IMR-90 (cell line): ENCODE measurements at regions not wholly inside any gene's neighbourhood (a gene's known extent, or its start where the extent isn't known, plus 50 kb on each side); places are given as distances from the start of the nearest gene placed in this dataset.

ENCODE experiments used
- BHLHE40 ChIP-seq: fragments of 150-350 bp; IDR thresholded peaks from 2 replicates; pipeline ENCODE4 v1.6.1; 2016; ENCODE audit warnings: mild to moderate bottlenecking, low read depth, low read length
- CEBPB ChIP-seq: IDR thresholded peaks from 2 replicates; pipeline ENCODE4 v1.6.1; 2012; ENCODE audit warnings: low read depth, low read length, improper control_type of control experiment
- CHD1 ChIP-seq: IDR thresholded peaks from 2 replicates; pipeline ENCODE4 v1.6.1; 2012; ENCODE audit warnings: low read depth, low read length, improper control_type of control experiment
- FOS ChIP-seq: fragments of 150-350 bp; IDR thresholded peaks from 2 replicates; pipeline ENCODE4 v1.6.1; 2016; ENCODE audit warnings: low read depth, low read length
- MAFK ChIP-seq: IDR thresholded peaks from 2 replicates; pipeline ENCODE4 v1.6.1; 2012; ENCODE audit warnings: low read depth, low read length, improper control_type of control experiment
- MXI1 ChIP-seq: IDR thresholded peaks from 2 replicates; pipeline ENCODE4 v1.6.1; 2012; ENCODE audit warnings: low read depth, mild to moderate bottlenecking, low read length, moderate library complexity, borderline replicate concordance
- POLR2A ChIP-seq: IDR thresholded peaks from 2 replicates; pipeline ENCODE4 v1.6.1; 2012; ENCODE audit warnings: mild to moderate bottlenecking, low read depth, low read length
- RAD21 ChIP-seq: IDR thresholded peaks from 2 replicates; pipeline ENCODE4 v1.6.1; 2012; ENCODE audit warnings: low read length, improper control_type of control experiment
- RCOR1 ChIP-seq: IDR thresholded peaks from 2 replicates; pipeline ENCODE4 v1.6.1; 2012; ENCODE audit warnings: mild to moderate bottlenecking, low read length, improper control_type of control experiment; ENCODE audit not compliant: insufficient replicate concordance
- TF ChIP-seq, protein P1 (sequence below): conservative IDR thresholded peaks from 2 replicates; pipeline ENCODE4 v1.5.1; 2012; ENCODE audit warnings: mild to moderate bottlenecking, low read depth, low read length, improper control_type of control experiment
- TF ChIP-seq, protein P2 (sequence below): fragments of 150-350 bp; IDR thresholded peaks from 2 replicates; pipeline ENCODE4 v1.6.1; 2016; ENCODE audit warnings: low read depth, mild to moderate bottlenecking, low read length, moderate library complexity, borderline replicate concordance
- TF ChIP-seq, protein P3 (sequence below): fragments of 150-350 bp; IDR thresholded peaks from 2 replicates; pipeline ENCODE4 v1.6.1; 2017; ENCODE audit warnings: mild to moderate bottlenecking, antibody characterized with exemption, low read length, low read depth

DNA sequence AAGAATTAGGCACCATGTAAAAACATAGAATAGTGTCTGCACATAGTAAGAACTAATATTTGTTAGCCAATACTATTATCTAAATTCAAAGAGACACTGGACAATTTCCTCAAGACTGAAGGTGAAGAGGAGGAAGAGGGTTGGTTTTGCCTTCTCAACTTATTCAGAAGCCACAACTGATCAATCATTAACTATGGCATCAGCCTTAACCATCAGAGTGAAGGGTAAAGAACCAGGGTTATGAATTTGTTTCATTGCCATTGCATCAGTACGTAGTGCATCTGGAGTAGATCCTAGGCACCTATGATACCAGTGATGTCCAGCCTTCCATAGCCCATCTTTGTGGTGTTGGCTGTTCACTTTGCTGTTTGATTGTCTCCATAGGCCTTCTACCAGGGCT is 421.7 kb upstream of the DEPDC1 start:
- TF ChIP-seq CEBPB: no peak
- no peak for TF ChIP-seq BHLHE40
- TF ChIP-seq POLR2A: no peak
- TF ChIP-seq, protein P1, sequence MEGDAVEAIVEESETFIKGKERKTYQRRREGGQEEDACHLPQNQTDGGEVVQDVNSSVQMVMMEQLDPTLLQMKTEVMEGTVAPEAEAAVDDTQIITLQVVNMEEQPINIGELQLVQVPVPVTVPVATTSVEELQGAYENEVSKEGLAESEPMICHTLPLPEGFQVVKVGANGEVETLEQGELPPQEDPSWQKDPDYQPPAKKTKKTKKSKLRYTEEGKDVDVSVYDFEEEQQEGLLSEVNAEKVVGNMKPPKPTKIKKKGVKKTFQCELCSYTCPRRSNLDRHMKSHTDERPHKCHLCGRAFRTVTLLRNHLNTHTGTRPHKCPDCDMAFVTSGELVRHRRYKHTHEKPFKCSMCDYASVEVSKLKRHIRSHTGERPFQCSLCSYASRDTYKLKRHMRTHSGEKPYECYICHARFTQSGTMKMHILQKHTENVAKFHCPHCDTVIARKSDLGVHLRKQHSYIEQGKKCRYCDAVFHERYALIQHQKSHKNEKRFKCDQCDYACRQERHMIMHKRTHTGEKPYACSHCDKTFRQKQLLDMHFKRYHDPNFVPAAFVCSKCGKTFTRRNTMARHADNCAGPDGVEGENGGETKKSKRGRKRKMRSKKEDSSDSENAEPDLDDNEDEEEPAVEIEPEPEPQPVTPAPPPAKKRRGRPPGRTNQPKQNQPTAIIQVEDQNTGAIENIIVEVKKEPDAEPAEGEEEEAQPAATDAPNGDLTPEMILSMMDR: no peak
- no peak for TF ChIP-seq CHD1
- TF ChIP-seq FOS: no peak
- no peak for TF ChIP-seq MXI1
- no peak for TF ChIP-seq MAFK
- TF ChIP-seq, protein P2, sequence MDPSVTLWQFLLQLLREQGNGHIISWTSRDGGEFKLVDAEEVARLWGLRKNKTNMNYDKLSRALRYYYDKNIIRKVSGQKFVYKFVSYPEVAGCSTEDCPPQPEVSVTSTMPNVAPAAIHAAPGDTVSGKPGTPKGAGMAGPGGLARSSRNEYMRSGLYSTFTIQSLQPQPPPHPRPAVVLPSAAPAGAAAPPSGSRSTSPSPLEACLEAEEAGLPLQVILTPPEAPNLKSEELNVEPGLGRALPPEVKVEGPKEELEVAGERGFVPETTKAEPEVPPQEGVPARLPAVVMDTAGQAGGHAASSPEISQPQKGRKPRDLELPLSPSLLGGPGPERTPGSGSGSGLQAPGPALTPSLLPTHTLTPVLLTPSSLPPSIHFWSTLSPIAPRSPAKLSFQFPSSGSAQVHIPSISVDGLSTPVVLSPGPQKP: no peak
- TF ChIP-seq RAD21: no peak
- no peak for TF ChIP-seq RCOR1
- TF ChIP-seq, protein P3, sequence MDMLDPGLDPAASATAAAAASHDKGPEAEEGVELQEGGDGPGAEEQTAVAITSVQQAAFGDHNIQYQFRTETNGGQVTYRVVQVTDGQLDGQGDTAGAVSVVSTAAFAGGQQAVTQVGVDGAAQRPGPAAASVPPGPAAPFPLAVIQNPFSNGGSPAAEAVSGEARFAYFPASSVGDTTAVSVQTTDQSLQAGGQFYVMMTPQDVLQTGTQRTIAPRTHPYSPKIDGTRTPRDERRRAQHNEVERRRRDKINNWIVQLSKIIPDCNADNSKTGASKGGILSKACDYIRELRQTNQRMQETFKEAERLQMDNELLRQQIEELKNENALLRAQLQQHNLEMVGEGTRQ: no peak
